Tibial artery (tissue), 4 donors: ENCODE measurements at regions not wholly inside any gene's neighbourhood (a gene's known extent, or its start where the extent isn't known, plus 50 kb on each side); places are given as distances from the start of the nearest gene placed in this dataset.

Experiments
- DNase-seq, 2 donors: peaks; one replicate each; pipeline ENCODE4 v3.0.0-alpha.2; 2019
- H3K27ac ChIP-seq, 2 donors: fragments of 200-600 bp; sonication (generic) in 1 of 2; 1 replicate in 1 of 2; 2 replicates in 1 of 2; pipeline ENCODE4 v1.5.1; 2018 to 2019; ENCODE audit warnings: mild to moderate bottlenecking in 1 of 2
- H3K27me3 ChIP-seq, 2 donors: fragments of 200-600 bp; sonication (generic) in 1 of 2; one replicate each; pipeline versions ENCODE4 v1.5.1 to v1.6.0; 2016 to 2019
- H3K36me3 ChIP-seq, 3 donors: fragments of 200-600 bp; sonication (generic) in 2 of 3; one replicate each; pipeline ENCODE4 v1.5.1; 2016 to 2019; ENCODE audit warnings: mild to moderate bottlenecking in 2 of 3
- H3K4me1 ChIP-seq, 4 donors: fragments of 200-600 bp; sonication (generic) in 2 of 4; 1 replicate in 3 of 4; 2 replicates in 1 of 4; pipeline ENCODE4 v1.5.1; 2016 to 2019
- H3K4me3 ChIP-seq, 2 donors: fragments of 200-600 bp; sonication (generic) in 1 of 2; 1 replicate in 1 of 2; 2 replicates in 1 of 2; pipeline ENCODE4 v1.5.1; 2018 to 2019; ENCODE audit warnings: mild to moderate bottlenecking in 2 of 2
- H3K9me3 ChIP-seq, 3 donors: fragments of 200-600 bp; sonication (generic) in 1 of 3; one replicate each; pipeline ENCODE4 v1.5.1; 2016 to 2019
- intact Hi-C: fragments of 100-400 bp; cut with DNase I; formaldehyde crosslinking; loops from one replicate; pipeline ENCODE4 v1.15.0; 2023; ENCODE audit warnings: low total_unique reads
- TF ChIP-seq, protein P1 (sequence below), 2 experiments: fragments of 200-600 bp in 1 of 2; fragments of 450-650 bp in 1 of 2; IDR thresholded peaks; one replicate each; pipeline ENCODE4 v1.5.1; 2017 to 2019; ENCODE audit warnings: antibody characterized with exemption in 2 of 2, mild to moderate bottlenecking in 1 of 2, moderate library complexity in 1 of 2

DNA sequence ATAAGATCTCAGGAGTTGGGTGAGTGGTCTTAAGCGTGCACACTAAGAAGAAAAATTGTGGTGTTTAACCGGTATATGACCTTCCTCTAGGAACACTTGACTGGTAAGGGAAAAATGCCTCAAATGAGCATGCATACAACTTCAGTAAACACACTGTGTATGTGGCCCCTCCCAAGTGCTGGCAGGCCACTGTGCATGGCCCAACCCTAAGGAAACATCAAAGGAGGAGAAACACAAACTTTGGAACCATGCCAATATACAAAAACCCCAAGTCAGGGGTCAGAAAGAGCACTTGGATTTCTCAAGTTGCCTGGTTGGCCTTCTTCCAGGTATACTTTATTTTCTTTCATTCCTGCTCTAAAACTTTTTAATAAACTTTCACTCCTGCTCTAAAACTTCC lies 308.9 kb upstream of the LRRTM4 start:
- TF ChIP-seq, protein P1, sequence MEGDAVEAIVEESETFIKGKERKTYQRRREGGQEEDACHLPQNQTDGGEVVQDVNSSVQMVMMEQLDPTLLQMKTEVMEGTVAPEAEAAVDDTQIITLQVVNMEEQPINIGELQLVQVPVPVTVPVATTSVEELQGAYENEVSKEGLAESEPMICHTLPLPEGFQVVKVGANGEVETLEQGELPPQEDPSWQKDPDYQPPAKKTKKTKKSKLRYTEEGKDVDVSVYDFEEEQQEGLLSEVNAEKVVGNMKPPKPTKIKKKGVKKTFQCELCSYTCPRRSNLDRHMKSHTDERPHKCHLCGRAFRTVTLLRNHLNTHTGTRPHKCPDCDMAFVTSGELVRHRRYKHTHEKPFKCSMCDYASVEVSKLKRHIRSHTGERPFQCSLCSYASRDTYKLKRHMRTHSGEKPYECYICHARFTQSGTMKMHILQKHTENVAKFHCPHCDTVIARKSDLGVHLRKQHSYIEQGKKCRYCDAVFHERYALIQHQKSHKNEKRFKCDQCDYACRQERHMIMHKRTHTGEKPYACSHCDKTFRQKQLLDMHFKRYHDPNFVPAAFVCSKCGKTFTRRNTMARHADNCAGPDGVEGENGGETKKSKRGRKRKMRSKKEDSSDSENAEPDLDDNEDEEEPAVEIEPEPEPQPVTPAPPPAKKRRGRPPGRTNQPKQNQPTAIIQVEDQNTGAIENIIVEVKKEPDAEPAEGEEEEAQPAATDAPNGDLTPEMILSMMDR (IDR thresholded peaks at IDR 0.05) = no peak
- no peak for DNase-seq
- intact Hi-C loops = no loop called here

DNA sequence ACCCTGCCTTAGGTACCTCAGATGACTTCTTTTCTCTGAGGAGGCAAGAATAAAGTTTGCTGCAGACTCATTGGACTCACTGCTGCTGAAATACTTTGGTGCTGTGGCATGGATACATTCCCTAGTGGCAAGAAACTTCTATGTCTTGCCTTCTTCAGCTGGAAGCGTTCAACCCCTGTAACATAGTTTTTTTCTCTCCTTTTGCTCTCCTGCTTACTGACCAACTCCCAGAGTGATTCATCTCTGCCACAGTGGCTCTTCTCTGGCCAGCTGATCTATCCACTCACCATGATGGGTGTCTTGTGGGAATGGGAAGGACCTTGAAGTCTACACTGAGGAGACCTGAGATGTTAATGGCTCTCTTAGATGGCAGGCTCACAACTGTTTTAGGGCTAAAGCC lies 309.3 kb upstream of the LRRTM4 start:
- Histone ChIP-seq H3K36me3 (no peaks in the 10 kb centered on the region), H3K27ac (no peak overlapping the region), H3K27me3 (no peaks in the 10 kb centered on the region), H3K4me3 (no peak overlapping the region), H3K9me3 (peaks cover 0 to 10% (median 9%) of the 10 kb centered on the region in 3 donors), H3K4me1 (no peaks in the 10 kb centered on the region)
- intact Hi-C loops = no loop called here
- TF ChIP-seq, protein P1 (IDR thresholded peaks at IDR 0.05) = no peak
- DNase-seq = no peak

More for the DNA sequence above, 308.9 kb upstream of the LRRTM4 start:
- no peak overlapping the region for H3K4me3 ChIP-seq
- H3K27me3 ChIP-seq = no peaks in the 10 kb centered on the region
- no peak overlapping the region for H3K27ac ChIP-seq
- no peaks in the 10 kb centered on the region for H3K4me1 ChIP-seq
- H3K9me3 ChIP-seq = peaks cover 0 to 10% (median 7%) of the 10 kb centered on the region in 3 donors
- no peaks in the 10 kb centered on the region for H3K36me3 ChIP-seq

DNA sequence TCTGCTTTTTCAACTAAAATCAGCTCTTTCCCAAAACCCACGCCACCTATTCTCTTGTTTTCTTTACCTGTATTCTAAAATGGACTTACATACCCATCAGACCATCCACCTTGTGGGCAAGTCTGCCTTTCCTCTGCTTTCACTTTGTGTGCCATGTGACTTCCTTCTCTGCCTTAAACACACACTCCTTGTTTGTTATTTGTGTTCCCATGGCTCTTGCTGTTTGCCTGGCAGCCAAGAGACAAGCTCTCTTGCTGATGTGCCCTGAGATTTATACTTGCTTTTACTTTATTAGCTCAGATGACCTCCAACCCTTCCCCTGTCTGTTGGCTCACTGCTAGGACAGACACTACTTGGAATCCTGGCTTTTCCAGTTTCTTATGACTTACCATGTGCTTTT lies 309.7 kb upstream of the LRRTM4 start:
- intact Hi-C loops = no loop called here
- no peaks in the 10 kb centered on the region for H3K36me3 ChIP-seq
- H3K27ac ChIP-seq = no peak overlapping the region
- no peaks in the 10 kb centered on the region for H3K27me3 ChIP-seq
- H3K4me3 ChIP-seq = no peak overlapping the region
- no peaks in the 10 kb centered on the region for H3K4me1 ChIP-seq
- TF ChIP-seq, protein P1 (IDR thresholded peaks at IDR 0.05) = no peak
- peaks cover 0 to 10% (median 9%) of the 10 kb centered on the region in 3 donors for H3K9me3 ChIP-seq
- no peak for DNase-seq

DNA sequence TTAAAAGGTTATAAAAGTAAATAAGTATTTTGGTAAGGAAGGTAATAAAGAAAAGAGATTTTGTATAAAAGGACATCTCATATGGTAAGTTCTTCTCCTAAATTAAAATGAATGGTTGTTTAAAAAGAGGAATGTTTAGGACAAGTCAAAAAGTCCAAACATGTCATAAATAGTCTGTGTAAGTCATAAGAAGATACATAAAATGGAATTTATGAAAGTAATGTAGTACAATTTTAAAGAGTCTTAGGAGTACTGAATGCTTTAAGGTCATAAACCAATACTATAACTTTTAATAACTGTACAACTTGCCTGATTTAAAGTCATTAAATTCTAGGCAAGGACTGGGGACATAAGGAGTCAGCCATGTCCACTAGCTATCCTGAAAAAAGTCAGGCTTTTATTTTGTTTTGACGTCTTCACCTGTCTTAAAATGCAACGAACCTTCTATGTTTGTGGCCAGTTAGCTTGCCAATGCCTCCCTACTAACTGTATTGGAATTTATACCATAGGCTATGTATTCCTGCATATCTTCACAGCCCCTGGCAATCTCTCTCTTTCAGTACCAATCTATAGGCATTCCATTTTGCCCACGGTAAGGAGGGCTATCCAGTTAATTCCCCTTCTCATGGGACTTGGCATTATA lies 312.3 kb upstream of the LRRTM4 start:
- Histone ChIP-seq H3K4me1 (no peaks in the 10 kb centered on the region), H3K4me3 (no peak overlapping the region), H3K27ac (no peak overlapping the region), H3K36me3 (no peaks in the 10 kb centered on the region), H3K27me3 (no peaks in the 10 kb centered on the region), H3K9me3 (peaks cover 0 to 10% (median 9%) of the 10 kb centered on the region in 3 donors)
- no peak for DNase-seq
- intact Hi-C loops = no loop called here
- TF ChIP-seq, protein P1 (IDR thresholded peaks at IDR 0.05) = no peak

DNA sequence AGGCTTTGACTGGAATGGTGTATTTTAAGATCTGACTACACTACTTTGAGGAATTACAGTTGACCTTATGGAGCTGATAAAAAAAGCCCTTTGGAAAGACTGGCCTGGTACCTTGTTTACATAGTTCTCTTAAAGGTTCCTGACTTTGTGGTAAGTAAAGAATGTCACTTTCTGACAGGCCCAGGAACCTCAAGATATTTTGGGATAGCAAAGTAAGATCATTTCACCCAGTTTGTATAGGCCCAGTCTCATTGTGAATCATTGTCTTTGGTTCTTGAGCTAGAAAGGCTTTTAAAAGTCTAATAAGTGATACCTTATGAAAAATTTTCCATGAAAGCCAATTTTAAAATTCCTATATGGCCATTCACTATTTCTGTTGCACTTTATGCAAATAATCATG lies 316.3 kb upstream of the LRRTM4 start:
- intact Hi-C loops = no loop called here
- H3K4me3 ChIP-seq = no peak overlapping the region
- H3K27ac ChIP-seq = no peak overlapping the region
- no peaks in the 10 kb centered on the region for H3K27me3 ChIP-seq
- TF ChIP-seq, protein P1 (IDR thresholded peaks at IDR 0.05) = no peak
- no peak for DNase-seq
- peaks cover 0 to 9% (median 0%) of the 10 kb centered on the region in 3 donors for H3K9me3 ChIP-seq
- no peaks in the 10 kb centered on the region for H3K4me1 ChIP-seq
- no peaks in the 10 kb centered on the region for H3K36me3 ChIP-seq
